GM12878 (cell line): ENCODE measurements at regions not wholly inside any gene's neighbourhood (a gene's known extent, or its start where the extent isn't known, plus 50 kb on each side); places are given as distances from the start of the nearest gene placed in this dataset.

Experiments
- ATAC-seq: fragments of 200-7000 bp; cut with Tn5 transposase; 3 replicates; pipeline ENCODE4 v1.9.1; 2020; ENCODE audit warnings: mild to moderate bottlenecking, moderate library complexity
- BruUV-seq: library from RNA; stranded (reverse); fragments of 400-500 nt; replicated peaks from 2 replicates; lab custom pipeline; 2021; lab: Mats Ljungman, UMichigan
- CTCF ChIA-PET: fragments of 300-600 bp; sonication (Branson Sonifier 250); formaldehyde crosslinking; extraction: SDS; loops from one replicate; lab custom pipeline; 2021; ENCODE audit warnings: inconsistent platforms; lab: Yijun Ruan, JAX
- POLR2A ChIA-PET: fragments of 350-600 bp; formaldehyde crosslinking; extraction: SDS; loops from one replicate; lab custom pipeline; 2021; ENCODE audit warnings: inconsistent platforms; lab: Charles Lee
- RAD21 ChIA-PET: fragments of 300-600 bp; sonication (Branson Sonifier 250); formaldehyde crosslinking; loops from one replicate; lab custom pipeline; 2023; ENCODE audit warnings: antibody characterized with exemption; ENCODE audit not compliant: unreplicated experiment; lab: Charles Lee
- SMC1A ChIA-PET: fragments of 300-600 bp; sonication (Branson Sonifier 250); formaldehyde crosslinking; loops from one replicate; lab custom pipeline; 2023; ENCODE audit not compliant: unreplicated experiment, uncharacterized antibody; lab: Charles Lee
- DNase-seq: peaks from one replicate; pipeline ENCODE4 v3.0.0-alpha.2; 2011; ENCODE audit warnings: low read depth, low spot score
- FAIRE-seq: peaks from 3 replicates; lab custom pipeline; 2011; peaks lifted over from hg19 to GRCh38; lab: Jason Lieb, UNC
- H2AFZ ChIP-seq: 2 replicates; pipeline ENCODE4 v1.6.0; 2011; ENCODE audit warnings: low read depth, low read length, control low read depth; ENCODE audit not compliant: control insufficient read depth
- H3K27ac ChIP-seq: 2 replicates; pipeline ENCODE4 v1.5.1; 2011; ENCODE audit warnings: control low read depth; ENCODE audit not compliant: control insufficient read depth, insufficient read depth
- H3K27me3 ChIP-seq, 2 experiments: replicated peaks in 1 of 2; 2 replicates each; pipeline versions ENCODE4 v1.6.0 to v1.6.1; 2011; ENCODE audit warnings: low read length in 1 of 2; ENCODE audit not compliant: control insufficient read depth in 2 of 2, insufficient read depth in 2 of 2
- H3K36me3 ChIP-seq, 2 experiments: 2 replicates each; pipeline ENCODE4 v1.5.1; 2011; ENCODE audit warnings: low read length in 1 of 2; ENCODE audit not compliant: control insufficient read depth in 2 of 2, insufficient read depth in 2 of 2
- H3K4me1 ChIP-seq: 2 replicates; pipeline ENCODE4 v1.6.1; 2011; ENCODE audit warnings: mild to moderate bottlenecking, low read length, moderate library complexity, mixed read lengths; ENCODE audit not compliant: control insufficient read depth, insufficient read depth
- H3K4me2 ChIP-seq: 2 replicates; pipeline ENCODE4 v1.6.0; 2011; ENCODE audit warnings: control low read depth; ENCODE audit not compliant: control insufficient read depth, insufficient read depth
- H3K4me3 ChIP-seq: fragments of 200-600 bp; sonication (generic); 2 replicates; pipeline ENCODE4 v1.5.1; 2016
- H3K79me2 ChIP-seq: 2 replicates; pipeline ENCODE4 v1.6.0; 2011; ENCODE audit warnings: low read length; ENCODE audit not compliant: control insufficient read depth, insufficient read depth
- H3K9ac ChIP-seq: 2 replicates; pipeline ENCODE4 v1.8.0; 2011; ENCODE audit warnings: low read length, control low read depth, mixed read lengths; ENCODE audit not compliant: control insufficient read depth, insufficient read depth
- H3K9me3 ChIP-seq: replicated peaks from 3 replicates; pipeline ENCODE4 v1.5.1; 2011; ENCODE audit warnings: mild to moderate bottlenecking, low read length; ENCODE audit not compliant: control insufficient read depth, insufficient read depth
- H4K20me1 ChIP-seq: 2 replicates; pipeline ENCODE4 v1.6.0; 2011; ENCODE audit not compliant: control insufficient read depth, insufficient read depth
- CEBPB ChIP-seq, 2 experiments: fragments of 150-350 bp in 1 of 2; IDR thresholded peaks; 2 replicates each; pipeline ENCODE4 v1.6.1; 2012 to 2014; ENCODE audit warnings: low read depth in 2 of 2, low read length in 2 of 2, borderline replicate concordance in 1 of 2, inconsistent platforms in 1 of 2
- DPF2 ChIP-seq: fragments of 450-650 bp; IDR thresholded peaks from 2 replicates; pipeline ENCODE4 v1.6.1; 2017; ENCODE audit warnings: mild to moderate bottlenecking
- FOS ChIP-seq: IDR thresholded peaks from 3 replicates; pipeline ENCODE4 v1.6.1; 2011; ENCODE audit warnings: borderline replicate concordance; ENCODE audit not compliant: insufficient read length; ENCODE audit errors: extremely low read depth
- GABPA ChIP-seq: IDR thresholded peaks from 2 replicates; pipeline ENCODE4 v1.6.1; 2014; ENCODE audit warnings: antibody characterized with exemption, low read depth, mild to moderate bottlenecking, inconsistent platforms
- NR2F1 ChIP-seq: fragments of 450-650 bp; conservative IDR thresholded peaks from 2 replicates; pipeline ENCODE4 v1.6.1; 2017; ENCODE audit warnings: mild to moderate bottlenecking
- POLR2AphosphoS2 ChIP-seq: IDR thresholded peaks from 2 replicates; pipeline ENCODE4 v1.6.1; 2011; ENCODE audit warnings: low read depth, mild to moderate bottlenecking, low read length, improper control_type of control experiment, moderate library complexity
- POLR2AphosphoS5 ChIP-seq: IDR thresholded peaks from 2 replicates; pipeline ENCODE4 v1.6.1; 2011; ENCODE audit warnings: mild to moderate bottlenecking, low read length, inconsistent platforms
- SIN3A ChIP-seq: IDR thresholded peaks from 2 replicates; pipeline ENCODE4 v1.6.1; 2012; ENCODE audit warnings: low read depth, low read length, improper control_type of control experiment
- SMAD5 ChIP-seq: IDR thresholded peaks from 2 replicates; pipeline ENCODE4 v1.6.1; 2016; ENCODE audit warnings: antibody characterized with exemption, low read depth
- SUZ12 ChIP-seq: fragments of 200-600 bp; sonication (generic); IDR thresholded peaks from one replicate; pipeline ENCODE4 v1.6.1; 2018; ENCODE audit warnings: antibody characterized with exemption, mild to moderate bottlenecking; ENCODE audit not compliant: unreplicated experiment
- TCF7 ChIP-seq: IDR thresholded peaks from 2 replicates; pipeline ENCODE4 v1.6.1; 2014; ENCODE audit warnings: antibody characterized with exemption, borderline replicate concordance
- WGBS: methylation state at CpG from one replicate; pipeline ENCODE4 v1.1.6; 2016; ENCODE audit warnings: low lambda C conversion rate; ENCODE audit not compliant: insufficient replicate concordance, insufficient coverage; ENCODE audit errors: missing lambda C conversion rate; 5-methylcytosine and 5-hydroxymethylcytosine counted together
- in situ Hi-C: fragments of 300-500 bp; cut with MboI; formaldehyde crosslinking; loops from 9 replicates; pipeline ENCODE4 v1.14.3; 2018; ENCODE audit warnings: mixed read lengths
- intact Hi-C: fragments of 100-400 bp; cut with micrococcal nuclease; formaldehyde crosslinking; loops from one replicate; pipeline ENCODE4 v1.14.2; 2022; ENCODE audit not compliant: unreplicated experiment
- TF ChIP-seq, protein P1 (sequence below): fragments of 450-650 bp; formaldehyde crosslinking; IDR thresholded peaks from 2 replicates; pipeline ENCODE4 v1.4.0; 2020; ENCODE audit warnings: mild to moderate bottlenecking, moderate library complexity

GRCh38 chr3:158970006-158970405 is 168.2 kb downstream of the MFSD1 start (continued):
- TF ChIP-seq SMAD5 = no peak

DNA sequence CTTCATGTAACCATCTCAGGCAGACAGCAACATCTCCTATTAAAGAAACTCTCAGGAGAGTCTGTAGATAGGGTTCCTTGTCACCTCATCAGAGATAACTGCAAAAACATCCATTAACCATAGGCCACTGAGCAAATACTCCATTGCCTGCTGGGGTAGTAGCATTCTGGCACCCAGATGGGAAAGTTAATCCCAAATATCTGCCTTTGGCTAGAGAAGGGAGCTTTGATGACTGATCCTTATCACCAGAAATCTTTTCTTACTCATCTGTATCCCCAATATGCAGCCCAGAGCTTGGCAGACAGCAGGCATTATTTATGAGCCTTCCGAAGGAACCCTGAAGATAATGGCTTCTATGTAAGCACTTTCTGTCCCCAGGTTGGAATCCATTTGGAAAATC is 173.1 kb downstream of the MFSD1 start:
- H3K27ac ChIP-seq = no peak overlapping the region
- no peak for TF ChIP-seq SUZ12
- TF ChIP-seq SIN3A = no peak
- TF ChIP-seq GABPA = no peak
- TF ChIP-seq POLR2AphosphoS2 = no peak
- DNase-seq = no peak
- in situ Hi-C loops = no loop called here
- ChIA-PET POLR2A (no interaction called here), RAD21 (no interaction called here), SMC1A (interaction anchor here (0.9 kb wide), 1 partner anchor 26 kb away, joined by 3 read pairs; no protein-coding TSS in a partner anchor), CTCF (no interaction called here)
- no peaks in the 10 kb centered on the region for H4K20me1 ChIP-seq
- H3K9ac ChIP-seq = no peak overlapping the region
- H3K9me3 ChIP-seq = no peaks in the 10 kb centered on the region
- 21% methylated on average over 1 of the region's 1 CpG for WGBS
- H3K4me2 ChIP-seq = no peak overlapping the region
- no peaks in the 10 kb centered on the region for H3K79me2 ChIP-seq
- H3K36me3 ChIP-seq = no peaks in the 10 kb centered on the region
- no peak overlapping the region for H3K4me3 ChIP-seq
- no peak for ATAC-seq
- H3K4me1 ChIP-seq = no peaks in the 10 kb centered on the region
- H2AFZ ChIP-seq = no peak overlapping the region
- H3K27me3 ChIP-seq = no peaks in the 10 kb centered on the region; a peak in 1 of 4 replicates
- no TSS peak for BruUV-seq
- no peak for FAIRE-seq
- intact Hi-C loops = no loop called here

- SMC1A ChIA-PET = no interaction called here
- TF ChIP-seq, protein P1, sequence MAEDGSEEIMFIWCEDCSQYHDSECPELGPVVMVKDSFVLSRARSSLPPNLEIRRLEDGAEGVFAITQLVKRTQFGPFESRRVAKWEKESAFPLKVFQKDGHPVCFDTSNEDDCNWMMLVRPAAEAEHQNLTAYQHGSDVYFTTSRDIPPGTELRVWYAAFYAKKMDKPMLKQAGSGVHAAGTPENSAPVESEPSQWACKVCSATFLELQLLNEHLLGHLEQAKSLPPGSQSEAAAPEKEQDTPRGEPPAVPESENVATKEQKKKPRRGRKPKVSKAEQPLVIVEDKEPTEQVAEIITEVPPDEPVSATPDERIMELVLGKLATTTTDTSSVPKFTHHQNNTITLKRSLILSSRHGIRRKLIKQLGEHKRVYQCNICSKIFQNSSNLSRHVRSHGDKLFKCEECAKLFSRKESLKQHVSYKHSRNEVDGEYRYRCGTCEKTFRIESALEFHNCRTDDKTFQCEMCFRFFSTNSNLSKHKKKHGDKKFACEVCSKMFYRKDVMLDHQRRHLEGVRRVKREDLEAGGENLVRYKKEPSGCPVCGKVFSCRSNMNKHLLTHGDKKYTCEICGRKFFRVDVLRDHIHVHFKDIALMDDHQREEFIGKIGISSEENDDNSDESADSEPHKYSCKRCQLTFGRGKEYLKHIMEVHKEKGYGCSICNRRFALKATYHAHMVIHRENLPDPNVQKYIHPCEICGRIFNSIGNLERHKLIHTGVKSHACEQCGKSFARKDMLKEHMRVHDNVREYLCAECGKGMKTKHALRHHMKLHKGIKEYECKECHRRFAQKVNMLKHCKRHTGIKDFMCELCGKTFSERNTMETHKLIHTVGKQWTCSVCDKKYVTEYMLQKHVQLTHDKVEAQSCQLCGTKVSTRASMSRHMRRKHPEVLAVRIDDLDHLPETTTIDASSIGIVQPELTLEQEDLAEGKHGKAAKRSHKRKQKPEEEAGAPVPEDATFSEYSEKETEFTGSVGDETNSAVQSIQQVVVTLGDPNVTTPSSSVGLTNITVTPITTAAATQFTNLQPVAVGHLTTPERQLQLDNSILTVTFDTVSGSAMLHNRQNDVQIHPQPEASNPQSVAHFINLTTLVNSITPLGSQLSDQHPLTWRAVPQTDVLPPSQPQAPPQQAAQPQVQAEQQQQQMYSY = no peak
- TF ChIP-seq FOS (no peak), DPF2 (no peak), POLR2AphosphoS5 (no peak), NR2F1 (no peak), CEBPB (IDR thresholded peaks at IDR 0.05; ENCODE audit: borderline replicate concordance in 1 of 2, low read depth in 2 of 2, low read length in 2 of 2) (no peak), TCF7 (no peak)
- TF ChIP-seq, all 136 proteins: peak for 0
- Histone ChIP-seq H3K4me3 (no peak overlapping the region), H3K27ac (no peak overlapping the region), H3K27me3 (no peaks in the 10 kb centered on the region), H4K20me1 (no peaks in the 10 kb centered on the region), H3K36me3 (no peaks in the 10 kb centered on the region), H2AFZ (no peak overlapping the region), H3K9me3 (no peaks in the 10 kb centered on the region), H3K4me2 (no peak overlapping the region), H3K79me2 (no peaks in the 10 kb centered on the region), H3K9ac (no peak overlapping the region), H3K4me1 (no peaks in the 10 kb centered on the region)
- no peak for DNase-seq
- ChIA-PET POLR2A (no interaction called here), CTCF (no interaction called here), RAD21 (no interaction called here)
- no TSS peak for BruUV-seq
- in situ Hi-C loops = no loop called here
- WGBS = 88% methylated on average over 2 of the region's 2 CpGs
- no peak for FAIRE-seq
- no peak for ATAC-seq
- intact Hi-C loops = no loop called here
Observed at GRCh38 chr3:158976966-158977365, 175.1 kb downstream of the MFSD1 start.
